HG02623 (cell line): ENCODE measurements at regions not wholly inside any gene's neighbourhood (a gene's known extent, or its start where the extent isn't known, plus 50 kb on each side); places are given as distances from the start of the nearest gene placed in this dataset.
"Not testable (repeated sequence)": the region's sequence is repeated elsewhere in the genome, so short reads cannot be mapped to it uniquely, and the experiment has no call there.

Experiments used
- ATAC-seq: cut with Tn5 transposase; IDR thresholded peaks from one replicate; pipeline ENCODE4 v1.9.1; 2021; ENCODE audit warnings: moderate library complexity; ENCODE audit not compliant: unreplicated experiment

- ATAC-seq: no peak
Measured at GRCh38 chr15:62404194-62404985, 239.3 kb upstream of the C2CD4B start.

DNA sequence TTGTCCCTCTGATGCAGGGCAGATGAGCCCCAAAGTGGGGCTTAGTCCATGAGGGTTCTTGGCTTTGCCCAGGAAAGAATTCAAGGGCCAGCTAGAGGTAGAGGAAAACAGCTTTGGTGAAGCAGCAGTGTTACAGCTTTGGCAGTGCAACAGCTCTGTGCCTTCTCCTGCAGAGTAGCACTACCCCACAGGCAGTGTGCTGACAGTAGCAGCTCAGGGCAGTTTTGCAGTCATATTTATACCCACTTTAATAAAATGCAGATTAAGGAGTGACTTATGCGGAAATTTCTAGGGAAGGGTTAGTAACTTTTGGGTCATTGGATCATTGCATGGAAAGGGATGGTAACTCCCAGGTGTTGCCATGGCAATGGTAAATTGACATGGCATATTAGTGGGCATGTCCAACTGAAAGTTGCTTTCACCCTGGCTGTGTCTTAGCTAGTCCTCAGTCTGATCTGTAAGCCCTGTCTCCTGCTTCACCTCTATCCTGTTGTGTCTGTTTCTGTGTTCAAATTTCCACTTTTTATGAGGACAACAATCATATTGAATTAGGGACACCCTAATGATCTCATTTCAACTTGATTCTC is 241.3 kb upstream of the C2CD4B start:
- ATAC-seq: no peak

DNA sequence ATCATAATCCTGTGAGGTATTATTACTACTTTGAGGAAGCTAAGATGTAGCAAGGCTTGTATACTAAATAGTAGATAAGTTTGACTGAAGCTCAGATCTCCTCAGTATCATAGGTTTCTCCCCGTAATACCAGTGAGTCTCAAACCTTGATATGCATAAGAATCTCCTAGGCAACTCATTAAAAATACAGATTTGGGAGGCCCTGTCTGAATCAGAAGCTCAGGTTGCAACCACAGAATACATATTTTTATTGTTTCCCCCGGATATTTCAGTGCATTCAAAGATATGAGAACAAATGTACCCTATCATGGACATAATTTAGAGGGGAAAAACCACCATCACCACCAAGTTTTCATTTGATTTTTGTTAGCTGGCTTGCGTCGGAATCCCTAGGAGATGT is 242.1 kb upstream of the C2CD4B start:
- ATAC-seq: no peak

DNA sequence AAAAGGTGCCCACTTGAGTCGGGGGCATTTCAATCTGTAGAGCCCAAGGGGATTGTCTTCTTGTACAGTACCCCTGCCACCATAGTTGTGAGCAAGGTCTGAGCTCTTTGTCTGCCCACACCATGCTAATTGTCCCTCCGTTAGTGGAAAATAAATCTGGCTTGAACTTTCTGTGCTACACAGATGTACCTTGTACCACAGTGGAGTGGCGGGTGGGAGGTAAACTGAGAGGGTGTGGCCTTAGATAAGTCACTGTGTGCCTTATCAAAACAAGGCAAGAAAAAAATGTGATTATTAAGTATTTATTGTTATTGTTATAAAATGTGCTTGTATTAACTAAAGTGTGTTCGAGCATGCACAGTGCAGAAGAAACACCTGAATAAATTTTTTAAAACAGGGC is 242.9 kb upstream of the C2CD4B start:
- no peak for ATAC-seq

DNA sequence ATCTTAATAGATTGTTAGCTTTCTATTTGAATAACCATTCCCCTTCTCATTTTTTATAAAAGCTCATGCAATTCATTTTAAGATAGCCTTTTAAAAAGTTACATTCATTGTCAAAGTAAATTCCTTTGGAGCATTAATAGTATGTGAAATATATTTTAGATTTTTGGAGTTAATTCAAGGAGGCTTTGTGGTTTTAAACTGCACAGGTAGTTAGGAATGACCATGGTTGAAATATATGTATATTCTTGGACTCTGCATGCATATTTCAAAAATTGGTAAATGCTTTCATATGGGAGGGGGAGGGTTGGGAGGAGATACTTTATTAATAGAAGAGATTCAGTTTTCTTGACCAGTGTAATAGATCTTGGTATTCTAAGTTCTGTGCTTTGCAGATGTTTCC is 244.4 kb upstream of the C2CD4B start:
- ATAC-seq: no peak

DNA sequence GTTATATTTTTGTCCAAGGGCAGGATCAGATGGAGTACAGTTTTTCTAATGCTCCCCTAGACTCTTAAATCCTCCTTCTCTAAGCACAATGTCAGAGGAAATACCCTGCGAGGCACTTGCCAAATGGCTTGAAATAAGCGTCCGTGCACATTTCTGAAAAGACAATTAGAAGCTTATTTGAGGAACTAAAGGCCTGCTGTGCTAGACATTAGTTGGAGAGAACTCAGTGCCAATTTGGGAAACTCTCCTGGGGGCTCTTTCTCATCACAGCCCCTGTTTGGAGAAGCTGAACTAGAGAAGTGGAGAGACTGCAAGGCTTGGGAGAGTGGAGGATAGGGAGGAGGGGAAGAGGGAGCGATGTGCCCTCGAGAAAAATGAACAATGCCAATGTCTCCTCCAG is 247.6 kb upstream of the C2CD4B start:
- ATAC-seq: no peak

DNA sequence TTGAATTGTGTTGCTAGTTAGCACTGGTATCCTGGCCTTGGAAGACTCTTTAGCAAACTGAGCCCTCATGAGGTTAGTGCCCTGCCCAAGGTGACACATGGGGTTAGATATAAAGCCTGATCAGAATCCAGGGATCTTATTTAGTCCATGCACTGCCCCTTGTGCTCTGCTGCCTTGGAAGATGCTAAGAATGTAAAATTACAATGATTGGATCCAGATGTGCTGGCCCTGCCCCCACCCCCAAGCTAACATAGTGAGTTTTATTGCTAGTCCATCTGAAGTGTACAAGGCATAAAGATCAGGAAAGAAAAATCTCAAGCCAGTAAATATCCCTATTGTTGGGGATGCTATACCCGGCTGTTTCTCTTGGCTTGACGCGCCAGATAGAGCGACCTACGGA is 248.1 kb upstream of the C2CD4B start:
- ATAC-seq: no peak

- no peak for ATAC-seq
Measured at GRCh38 chr15:62413786-62414185, 248.7 kb upstream of the C2CD4B start.

DNA sequence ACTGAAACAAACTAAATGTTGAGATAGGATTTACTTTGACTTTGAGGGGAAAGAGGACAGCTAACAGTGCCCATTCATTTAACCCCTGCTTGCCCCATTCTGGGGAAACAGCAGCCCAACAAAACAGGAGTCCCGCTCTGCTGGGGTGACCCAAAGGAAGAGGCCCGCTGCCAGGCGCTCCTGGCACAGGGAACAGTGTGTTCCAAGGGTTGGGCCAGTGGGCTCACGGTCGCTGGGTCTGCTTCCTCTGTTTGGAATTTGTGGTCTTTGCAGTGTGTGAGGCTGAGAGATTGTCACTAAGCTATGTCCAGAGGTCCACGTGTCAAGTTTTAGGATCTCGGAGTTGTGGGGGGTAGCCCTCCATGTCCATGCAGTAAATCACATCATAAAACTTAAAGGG is 250.4 kb upstream of the C2CD4B start:
- ATAC-seq: no peak

GRCh38 chr15:62416526-62416925 is 251.4 kb upstream of the C2CD4B start:
- ATAC-seq: no peak

- ATAC-seq: no peak
Measured at GRCh38 chr15:62417439-62417838, 252.4 kb upstream of the C2CD4B start.

DNA sequence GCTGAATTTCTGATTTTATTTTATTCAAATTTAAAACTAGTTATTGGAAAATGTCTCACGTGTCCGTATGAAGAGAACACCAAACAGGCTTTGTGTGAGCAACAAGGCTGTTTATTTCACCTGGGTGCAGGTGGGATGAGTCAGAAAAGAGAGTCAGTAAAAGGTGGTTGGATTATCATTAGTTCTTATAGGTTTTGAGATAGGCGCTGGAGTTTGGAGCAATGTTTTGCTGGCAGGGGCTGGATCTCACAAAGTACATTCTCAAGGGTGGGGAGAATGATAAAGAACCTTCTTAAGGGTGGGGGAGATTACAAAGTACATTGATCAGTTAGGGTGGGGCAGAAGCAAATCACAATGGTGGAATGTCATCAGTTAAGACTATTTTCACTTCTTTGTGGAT is 253.4 kb upstream of the C2CD4B start:
- not testable (repeated sequence) for ATAC-seq

DNA sequence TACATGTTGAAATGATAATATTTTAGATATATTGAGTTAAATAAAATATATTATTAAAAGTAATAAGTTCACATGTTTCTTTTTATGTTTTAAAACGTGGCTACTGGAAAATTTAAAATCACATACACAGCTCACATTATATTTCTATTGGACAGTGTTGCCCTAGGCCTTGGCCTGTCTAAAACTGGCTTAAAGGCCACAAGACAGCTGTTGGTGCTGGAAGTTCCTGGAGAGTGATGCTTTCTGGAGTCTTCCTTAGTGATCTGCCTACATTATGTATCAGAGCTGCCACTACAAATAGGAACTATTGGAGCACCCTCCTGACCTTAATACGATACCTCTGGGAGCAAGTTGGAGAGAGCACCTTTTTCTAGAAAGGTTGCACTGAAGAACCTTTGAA is 254.1 kb upstream of the C2CD4B start:
- no peak for ATAC-seq

- not testable (repeated sequence) for ATAC-seq
Measured at GRCh38 chr15:62420371-62420770, 255.3 kb upstream of the C2CD4B start.

- no peak for ATAC-seq
Measured at GRCh38 chr15:62421289-62421688, 256.2 kb upstream of the C2CD4B start.

- ATAC-seq: no peak
Measured at GRCh38 chr15:62426387-62426956, 261.4 kb upstream of the C2CD4B start.

- ATAC-seq: no peak
Measured at GRCh38 chr15:62428259-62428658, 263.2 kb upstream of the C2CD4B start.

DNA sequence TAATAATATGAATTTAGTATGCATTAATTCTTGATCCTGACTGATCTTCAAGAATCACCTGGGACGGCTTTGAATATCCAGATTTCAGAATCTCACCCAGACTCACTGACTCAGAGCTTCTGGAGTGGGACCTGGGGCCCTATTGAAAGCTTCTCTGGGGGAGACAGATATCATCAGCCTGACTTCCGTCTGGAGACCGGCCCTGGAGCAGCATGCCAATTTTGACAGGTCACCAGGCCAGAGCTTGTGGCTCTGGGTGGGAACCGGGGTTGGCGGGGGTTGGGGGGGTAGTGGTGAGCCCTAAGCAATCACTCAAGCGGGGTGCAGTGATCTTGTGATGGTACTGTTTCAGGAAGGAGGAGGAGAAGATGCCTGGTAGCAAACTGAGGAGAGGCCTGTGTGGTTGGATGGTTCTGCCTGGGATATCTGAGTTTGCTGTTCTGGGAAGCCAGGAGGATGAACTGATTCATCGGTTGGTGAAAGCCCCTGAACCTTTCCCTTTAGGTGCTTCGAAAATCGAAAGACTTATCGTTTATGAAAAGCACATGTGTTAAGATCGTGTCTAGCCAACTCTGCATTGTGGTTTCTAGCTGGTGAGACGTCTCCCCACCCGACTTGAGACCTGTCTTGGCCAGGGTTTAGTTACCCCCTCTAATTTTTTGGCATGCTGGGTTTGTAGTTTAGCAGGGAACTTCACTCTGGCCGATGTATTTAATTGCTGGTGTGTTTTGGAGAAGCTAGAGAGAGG is 263.9 kb upstream of the C2CD4B start:
- ATAC-seq: no peak

GRCh38 chr15:62430056-62430455 is 265.0 kb upstream of the C2CD4B start:
- ATAC-seq: no peak

- no peak for ATAC-seq
Measured at GRCh38 chr15:62430552-62430951, 265.5 kb upstream of the C2CD4B start.

GRCh38 chr15:62431008-62431797 is 266.1 kb upstream of the C2CD4B start:
- no peak for ATAC-seq
